Gastroesophageal sphincter (tissue), 3 donors: ENCODE measurements at regions not wholly inside any gene's neighbourhood (a gene's known extent, or its start where the extent isn't known, plus 50 kb on each side); places are given as distances from the start of the nearest gene placed in this dataset.

Source experiments
- CTCF ChIP-seq, 4 experiments: fragments of 200-600 bp in 2 of 4; fragments of 450-650 bp in 2 of 4; sonication (generic) in 1 of 4; IDR thresholded peaks; one replicate each; pipeline ENCODE4 v1.5.1; 2017 to 2019; ENCODE audit warnings: antibody characterized with exemption in 4 of 4, mild to moderate bottlenecking in 2 of 4, moderate library complexity in 2 of 4
- POLR2A ChIP-seq, 2 donors: fragments of 450-650 bp; IDR thresholded peaks; one replicate each; pipeline ENCODE4 v1.6.1; 2017; ENCODE audit warnings: antibody characterized with exemption in 2 of 2, mild to moderate bottlenecking in 2 of 2, moderate library complexity in 1 of 2

GRCh38 chr4:149882251-149882650, 66.6 kb upstream of the IQCM start:
- no peak for TF ChIP-seq CTCF (IDR thresholded peaks at IDR 0.05)
- TF ChIP-seq POLR2A (IDR thresholded peaks at IDR 0.05), result no peak
